Type B pancreatic cell (in vitro differentiated cells): ENCODE measurements at regions not wholly inside any gene's neighbourhood (a gene's known extent, or its start where the extent isn't known, plus 50 kb on each side); places are given as distances from the start of the nearest gene placed in this dataset.
A peak's percentile ranks its signal among the peaks of the same experiment; 100 is the strongest.

Experiments used
- DNase-seq: peaks from one replicate; pipeline ENCODE4 v3.0.0; 2021; ENCODE audit warnings: mixed read lengths; ENCODE audit not compliant: unreplicated experiment; ENCODE audit errors: extremely low spot score
- H3K27ac Mint-ChIP-seq: 2 replicates; pipeline ENCODE4 v1.8.0; 2021; ENCODE audit warnings: mild to moderate bottlenecking, mixed read lengths
- H3K27me3 Mint-ChIP-seq: 2 replicates; pipeline ENCODE4 v1.8.0; 2021; ENCODE audit warnings: mixed read lengths
- H3K36me3 Mint-ChIP-seq: 2 replicates; pipeline ENCODE4 v1.8.0; 2021; ENCODE audit warnings: mixed read lengths
- H3K4me1 Mint-ChIP-seq: one replicate; pipeline ENCODE4 v1.8.0; 2021; ENCODE audit warnings: mixed read lengths; ENCODE audit not compliant: unreplicated experiment
- H3K4me3 Mint-ChIP-seq: 2 replicates; pipeline ENCODE4 v1.8.0; 2021; ENCODE audit warnings: mild to moderate bottlenecking, mixed read lengths
- H3K9me3 Mint-ChIP-seq: 2 replicates; pipeline ENCODE4 v1.8.0; 2021; ENCODE audit warnings: mixed read lengths
- TF ChIP-seq, protein P1 (sequence below): fragments of 200-600 bp; sonication (generic); conservative IDR thresholded peaks from 2 replicates; pipeline ENCODE4 v1.5.0; 2021; ENCODE audit warnings: antibody characterized with exemption, mild to moderate bottlenecking

DNA sequence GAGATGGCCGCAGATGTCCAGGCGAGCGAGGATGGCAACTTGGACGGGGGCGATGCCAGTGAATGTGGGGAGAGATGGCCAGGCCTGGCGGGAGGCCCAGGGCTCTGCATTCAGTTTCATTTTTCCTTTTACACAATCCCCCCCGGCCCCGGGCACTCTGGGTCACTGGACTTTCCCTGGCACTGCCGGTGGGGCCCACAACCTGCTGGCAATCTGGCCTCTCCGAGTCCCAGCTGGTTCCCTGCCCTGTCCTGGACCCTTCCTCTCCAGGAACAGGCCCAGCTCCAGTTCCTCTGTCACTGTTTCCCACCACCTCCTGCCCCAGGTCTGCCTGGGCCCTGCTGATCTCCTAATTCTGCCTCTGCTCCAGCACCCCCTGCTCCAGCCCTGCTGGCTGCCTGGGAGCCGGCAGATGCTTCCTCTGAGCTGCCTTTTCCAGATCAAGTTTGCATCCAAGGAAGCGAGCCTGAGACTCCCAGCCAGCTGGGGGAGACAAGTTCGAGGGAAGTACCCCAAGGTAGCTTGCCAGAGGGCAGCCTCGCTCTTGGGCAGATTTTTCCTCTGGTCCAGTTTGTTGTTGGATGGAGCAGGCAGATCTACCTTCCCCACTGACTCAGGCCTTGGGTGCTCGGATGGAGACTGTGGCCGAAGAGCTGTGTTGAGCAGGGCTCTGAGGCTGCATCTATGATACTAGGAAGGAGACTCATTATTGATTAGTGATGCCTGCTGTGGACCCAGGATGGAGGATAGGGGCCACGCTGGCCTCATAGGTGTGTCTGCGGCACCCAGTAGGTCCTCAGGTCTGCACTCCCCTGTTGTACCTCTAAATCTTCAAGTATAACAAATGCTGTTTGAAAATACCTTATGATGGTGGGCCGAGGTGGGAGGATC lies 83.2 kb downstream of the CEBPB start:
- no peaks in the 10 kb centered on the region for H3K9me3 Mint-ChIP-seq
- no peak for DNase-seq
- H3K27me3 Mint-ChIP-seq = peaks cover 4% of the 10 kb centered on the region
- peaks cover 21% of the 10 kb centered on the region for H3K4me1 Mint-ChIP-seq
- no peak overlapping the region for H3K4me3 Mint-ChIP-seq
- H3K36me3 Mint-ChIP-seq = no peaks in the 10 kb centered on the region
- H3K27ac Mint-ChIP-seq = no peak overlapping the region
- TF ChIP-seq, protein P1, sequence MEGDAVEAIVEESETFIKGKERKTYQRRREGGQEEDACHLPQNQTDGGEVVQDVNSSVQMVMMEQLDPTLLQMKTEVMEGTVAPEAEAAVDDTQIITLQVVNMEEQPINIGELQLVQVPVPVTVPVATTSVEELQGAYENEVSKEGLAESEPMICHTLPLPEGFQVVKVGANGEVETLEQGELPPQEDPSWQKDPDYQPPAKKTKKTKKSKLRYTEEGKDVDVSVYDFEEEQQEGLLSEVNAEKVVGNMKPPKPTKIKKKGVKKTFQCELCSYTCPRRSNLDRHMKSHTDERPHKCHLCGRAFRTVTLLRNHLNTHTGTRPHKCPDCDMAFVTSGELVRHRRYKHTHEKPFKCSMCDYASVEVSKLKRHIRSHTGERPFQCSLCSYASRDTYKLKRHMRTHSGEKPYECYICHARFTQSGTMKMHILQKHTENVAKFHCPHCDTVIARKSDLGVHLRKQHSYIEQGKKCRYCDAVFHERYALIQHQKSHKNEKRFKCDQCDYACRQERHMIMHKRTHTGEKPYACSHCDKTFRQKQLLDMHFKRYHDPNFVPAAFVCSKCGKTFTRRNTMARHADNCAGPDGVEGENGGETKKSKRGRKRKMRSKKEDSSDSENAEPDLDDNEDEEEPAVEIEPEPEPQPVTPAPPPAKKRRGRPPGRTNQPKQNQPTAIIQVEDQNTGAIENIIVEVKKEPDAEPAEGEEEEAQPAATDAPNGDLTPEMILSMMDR = no peak

DNA sequence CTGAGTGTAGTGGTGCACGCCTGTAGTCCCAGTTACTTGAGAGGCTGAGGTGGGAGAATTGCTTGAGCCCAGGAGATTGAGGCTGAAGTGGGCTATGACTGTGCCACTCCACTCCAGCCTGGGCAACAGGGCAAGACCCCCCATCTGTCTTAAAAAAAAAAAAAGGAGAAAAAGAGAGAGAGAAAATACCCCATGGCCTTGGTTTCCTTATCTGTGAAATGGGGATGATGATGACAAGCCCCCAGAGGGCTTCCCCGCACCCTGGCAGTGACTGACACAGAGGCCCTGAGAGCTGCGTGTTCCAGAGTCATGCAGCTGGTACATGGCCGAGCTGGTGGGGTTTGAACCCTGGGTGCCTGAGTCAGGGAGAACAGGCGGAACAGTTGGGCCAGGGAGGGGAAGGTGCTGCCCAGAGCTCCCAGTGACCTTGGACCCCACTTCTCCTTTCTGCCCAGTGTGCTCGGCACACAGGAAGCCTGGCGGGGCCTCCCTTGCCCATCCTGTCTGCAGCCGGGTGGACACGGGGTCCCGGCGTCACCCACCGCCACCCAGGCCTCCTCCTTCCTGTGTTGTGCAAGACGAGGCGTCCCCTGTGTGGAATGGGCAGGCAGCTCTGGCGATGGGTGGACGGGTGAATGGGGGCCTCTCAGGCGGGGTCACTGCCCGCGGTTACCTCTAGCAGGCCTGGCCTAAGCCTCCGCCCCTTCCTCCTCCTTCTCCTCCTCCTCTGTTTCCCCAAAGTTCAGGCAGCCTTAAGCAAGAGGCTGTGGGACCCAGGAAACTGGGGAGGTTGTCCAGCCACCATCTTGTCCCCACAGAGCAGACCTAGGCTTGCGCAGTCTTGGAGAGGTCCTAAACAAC lies 84.2 kb downstream of the CEBPB start:
- TF ChIP-seq, protein P1 = no peak
- peaks cover 21% of the 10 kb centered on the region for H3K4me1 Mint-ChIP-seq
- no peak for DNase-seq
- no peak overlapping the region for H3K27ac Mint-ChIP-seq
- H3K9me3 Mint-ChIP-seq = no peaks in the 10 kb centered on the region
- H3K4me3 Mint-ChIP-seq = no peak overlapping the region
- H3K27me3 Mint-ChIP-seq = peaks cover 4% of the 10 kb centered on the region
- no peaks in the 10 kb centered on the region for H3K36me3 Mint-ChIP-seq

DNA sequence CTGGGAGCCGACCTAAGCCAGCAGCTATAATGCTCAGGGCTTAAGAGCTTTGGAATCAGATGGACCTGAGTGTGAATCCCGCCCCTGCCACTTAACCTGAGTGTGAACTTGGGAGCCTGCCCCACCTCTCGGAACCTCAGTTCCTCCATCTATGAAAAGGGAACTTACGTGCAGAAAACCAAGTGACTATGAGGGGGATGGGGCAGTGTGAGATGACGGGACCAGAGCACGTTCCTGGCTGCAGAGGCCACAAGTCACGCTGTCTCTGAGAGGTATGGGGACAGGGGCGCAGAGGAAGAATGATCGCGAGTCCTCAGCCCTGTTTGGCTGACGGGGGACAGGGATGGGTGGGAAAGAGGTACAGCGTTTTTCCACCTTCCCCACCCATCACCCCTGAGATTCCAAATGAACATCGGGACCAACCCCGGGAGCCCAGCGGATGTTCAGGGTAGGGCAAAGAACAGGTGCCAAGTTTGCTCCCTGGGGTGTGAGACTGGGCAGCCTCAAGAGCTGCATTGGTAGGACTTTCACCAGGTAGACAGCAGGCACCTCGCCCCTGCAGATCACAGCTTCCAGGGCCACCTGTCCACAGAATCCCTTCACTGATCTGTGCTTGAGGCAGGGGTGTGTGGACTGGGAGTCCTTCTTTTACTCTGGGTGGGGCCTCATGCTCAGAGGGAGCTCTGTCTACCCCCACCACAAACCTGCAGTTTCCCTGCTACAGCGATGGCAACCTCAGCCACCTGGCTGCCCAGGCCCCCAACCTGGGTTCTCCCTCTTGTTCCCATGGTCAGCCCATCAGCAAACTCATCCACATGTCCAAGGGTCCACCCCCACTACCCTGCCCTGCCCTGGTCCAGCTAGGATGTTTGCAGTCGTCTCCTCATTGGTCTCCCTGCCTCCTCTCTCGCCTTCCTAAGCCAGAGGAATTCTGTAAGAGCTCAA lies 85.8 kb downstream of the CEBPB start:
- H3K9me3 Mint-ChIP-seq = no peaks in the 10 kb centered on the region
- H3K27ac Mint-ChIP-seq = peak overlapping the region; percentile 57
- H3K4me3 Mint-ChIP-seq = no peak overlapping the region
- H3K4me1 Mint-ChIP-seq = peaks cover 19% of the 10 kb centered on the region
- peaks cover 4% of the 10 kb centered on the region for H3K27me3 Mint-ChIP-seq
- H3K36me3 Mint-ChIP-seq = no peaks in the 10 kb centered on the region
- DNase-seq = no peak
- TF ChIP-seq, protein P1 = no peak

DNA sequence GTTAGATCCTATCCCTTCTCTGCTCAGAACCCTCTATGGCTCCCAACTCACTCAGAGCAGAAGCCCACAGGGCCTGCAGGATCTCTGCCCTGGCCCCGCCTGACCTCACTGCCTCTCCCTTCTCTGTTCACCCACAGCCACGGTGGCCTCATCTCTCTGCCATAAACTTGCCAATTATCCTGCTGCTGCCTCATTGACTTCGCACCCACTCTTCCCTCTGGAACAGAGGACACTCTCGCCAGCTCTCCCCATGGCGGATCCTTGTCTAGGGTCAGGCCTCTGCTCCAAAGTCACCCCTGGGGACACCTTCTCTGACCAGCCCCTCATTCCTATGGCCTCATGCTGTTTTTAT lies 86.4 kb downstream of the CEBPB start:
- TF ChIP-seq, protein P1 = no peak
- H3K9me3 Mint-ChIP-seq = no peaks in the 10 kb centered on the region
- no peak for DNase-seq
- no peaks in the 10 kb centered on the region for H3K36me3 Mint-ChIP-seq
- peaks cover 4% of the 10 kb centered on the region for H3K27me3 Mint-ChIP-seq
- no peak overlapping the region for H3K4me3 Mint-ChIP-seq
- peaks cover 16% of the 10 kb centered on the region for H3K4me1 Mint-ChIP-seq
- peak overlapping the region; percentile 57 for H3K27ac Mint-ChIP-seq
